ENCODE measurements at regions not wholly inside any gene's neighbourhood (a gene's known extent, or its start where the extent isn't known, plus 50 kb on each side); places are given as distances from the start of the nearest gene placed in this dataset.
"Not testable (repeated sequence)": the region's sequence is repeated elsewhere in the genome, so short reads cannot be mapped to it uniquely, and the experiment has no call there.

- no peak for TF ChIP-seq CTCF (IDR thresholded peaks at IDR 0.05)
- no peak overlapping the region for H3K27ac Mint-ChIP-seq
- peaks cover 11% of the 10 kb centered on the region for H3K36me3 Mint-ChIP-seq (ENCODE audit: low read depth)
- peaks cover 46% of the 10 kb centered on the region for H3K4me1 Mint-ChIP-seq
- H3K4me3 Mint-ChIP-seq: no peak overlapping the region
- peaks cover 5% of the 10 kb centered on the region for H3K27me3 Mint-ChIP-seq (ENCODE audit: low read depth, poor library complexity)
- H3K9me3 Mint-ChIP-seq: peaks cover 43% of the 10 kb centered on the region
- no peak for DNase-seq
Measured at GRCh38 chr4:81715757-81716156, 244.1 kb upstream of the RASGEF1B start.

GRCh38 chr4:81715357-81715756 is 243.7 kb upstream of the RASGEF1B start:
- not testable (repeated sequence) for H3K27me3 Mint-ChIP-seq (ENCODE audit: low read depth, poor library complexity); H3K4me3 Mint-ChIP-seq; H3K27ac Mint-ChIP-seq
- peak; percentile 32 for DNase-seq
- peaks cover 50% of the 10 kb centered on the region for H3K4me1 Mint-ChIP-seq
- peaks cover 11% of the 10 kb centered on the region for H3K36me3 Mint-ChIP-seq (ENCODE audit: low read depth)
- peaks cover 43% of the 10 kb centered on the region for H3K9me3 Mint-ChIP-seq

- TF ChIP-seq CTCF (IDR thresholded peaks at IDR 0.05): no peak
- peak overlapping the region; percentile 77 for H3K27ac Mint-ChIP-seq
- H3K4me1 Mint-ChIP-seq: peaks cover 60% of the 10 kb centered on the region
- H3K9me3 Mint-ChIP-seq: peaks cover 38% of the 10 kb centered on the region
- H3K36me3 Mint-ChIP-seq (ENCODE audit: low read depth): peaks cover 11% of the 10 kb centered on the region
- no peak overlapping the region for H3K4me3 Mint-ChIP-seq
- DNase-seq: no peak
- H3K27me3 Mint-ChIP-seq (ENCODE audit: low read depth, poor library complexity): peaks cover 5% of the 10 kb centered on the region
Measured at GRCh38 chr4:81714291-81714690, 242.6 kb upstream of the RASGEF1B start.

- H3K27ac Mint-ChIP-seq: peak overlapping the region; percentile 13
- DNase-seq: no peak
- peaks cover 11% of the 10 kb centered on the region for H3K36me3 Mint-ChIP-seq (ENCODE audit: low read depth)
- peaks cover 60% of the 10 kb centered on the region for H3K4me1 Mint-ChIP-seq
- no peak for TF ChIP-seq CTCF (IDR thresholded peaks at IDR 0.05)
- H3K9me3 Mint-ChIP-seq: peaks cover 24% of the 10 kb centered on the region
- H3K4me3 Mint-ChIP-seq: no peak overlapping the region
- H3K27me3 Mint-ChIP-seq (ENCODE audit: low read depth, poor library complexity): no peaks in the 10 kb centered on the region
Measured at GRCh38 chr4:81712714-81713113, 241.0 kb upstream of the RASGEF1B start.

- H3K4me1 Mint-ChIP-seq: peaks cover 41% of the 10 kb centered on the region
- H3K27me3 Mint-ChIP-seq (ENCODE audit: low read depth, poor library complexity): no peaks in the 10 kb centered on the region
- no peaks in the 10 kb centered on the region for H3K36me3 Mint-ChIP-seq (ENCODE audit: low read depth)
- no peak overlapping the region for H3K27ac Mint-ChIP-seq
- no peaks in the 10 kb centered on the region for H3K9me3 Mint-ChIP-seq
- no peak overlapping the region for H3K4me3 Mint-ChIP-seq
- TF ChIP-seq CTCF (IDR thresholded peaks at IDR 0.05): no peak
- no peak for DNase-seq
Measured at GRCh38 chr4:81704461-81704860, 232.8 kb upstream of the RASGEF1B start.

GRCh38 chr4:81700189-81700588 is 228.5 kb upstream of the RASGEF1B start:
- no peak for DNase-seq
- H3K4me3 Mint-ChIP-seq: peak overlapping the region; percentile 7

More at GRCh38 chr4:81700189-81700588, 228.5 kb upstream of the RASGEF1B start:
- Mint-ChIP-seq H3K9me3 (no peaks in the 10 kb centered on the region), H3K27ac (no peak overlapping the region), H3K36me3 (ENCODE audit: low read depth) (no peaks in the 10 kb centered on the region), H3K4me1 (peaks cover 73% of the 10 kb centered on the region), H3K27me3 (ENCODE audit: low read depth, poor library complexity) (no peaks in the 10 kb centered on the region)
- TF ChIP-seq CTCF (IDR thresholded peaks at IDR 0.05): no peak

Data from nephron progenitor cell (in vitro differentiated cells).